Vagina (tissue), 2 donors: ENCODE measurements at regions not wholly inside any gene's neighbourhood (a gene's known extent, or its start where the extent isn't known, plus 50 kb on each side); places are given as distances from the start of the nearest gene placed in this dataset.

Experiments used
- CTCF ChIP-seq, 3 experiments: fragments of 450-650 bp in 2 of 3; fragments of 200-600 bp in 1 of 3; sonication (generic) in 1 of 3; IDR thresholded peaks; one replicate each; pipeline ENCODE4 v1.5.1; 2017 to 2019; ENCODE audit warnings: antibody characterized with exemption in 3 of 3, mild to moderate bottlenecking in 2 of 3, moderate library complexity in 2 of 3
- POLR2A ChIP-seq, 2 donors: fragments of 450-650 bp; IDR thresholded peaks; one replicate each; pipeline ENCODE4 v1.6.1; 2017; ENCODE audit warnings: antibody characterized with exemption in 2 of 2, mild to moderate bottlenecking in 2 of 2, moderate library complexity in 2 of 2

GRCh38 chr7:65301007-65301406, 72.6 kb upstream of the ZNF92 start:
- no peak for TF ChIP-seq CTCF (IDR thresholded peaks at IDR 0.05)
- TF ChIP-seq POLR2A (IDR thresholded peaks at IDR 0.05): no peak
